ENCODE measurements at regions not wholly inside any gene's neighbourhood (a gene's known extent, or its start where the extent isn't known, plus 50 kb on each side); places are given as distances from the start of the nearest gene placed in this dataset.
A peak's percentile ranks its signal among the peaks of the same experiment; 100 is the strongest.

- DNase-seq: no peak
These were observed 161.7 kb upstream of the DUSP10 start for GRCh38 chr1:221903594-221903993.

- no peak for DNase-seq
These were observed 161.1 kb upstream of the DUSP10 start for GRCh38 chr1:221902961-221903360.

- no peak for DNase-seq
These were observed 158.8 kb upstream of the DUSP10 start for GRCh38 chr1:221900678-221901077.

- DNase-seq: no peak
These were observed 155.4 kb upstream of the DUSP10 start for GRCh38 chr1:221897321-221897721.

- DNase-seq: no peak
These were observed 150.5 kb upstream of the DUSP10 start for GRCh38 chr1:221892301-221892830.

- DNase-seq: no peak
These were observed 149.8 kb upstream of the DUSP10 start for GRCh38 chr1:221891708-221892107.

- no peak for DNase-seq
These were observed 146.9 kb upstream of the DUSP10 start for GRCh38 chr1:221888801-221889200.

GRCh38 chr1:221888218-221888617, 146.3 kb upstream of the DUSP10 start:
- DNase-seq: no peak

GRCh38 chr1:221887758-221888157, 145.9 kb upstream of the DUSP10 start:
- no peak for DNase-seq

GRCh38 chr1:221887415-221887746, 145.5 kb upstream of the DUSP10 start:
- no peak for DNase-seq

- DNase-seq: no peak
These were observed 145.0 kb upstream of the DUSP10 start for GRCh38 chr1:221886743-221887414.

- DNase-seq: no peak
These were observed 144.4 kb upstream of the DUSP10 start for GRCh38 chr1:221886311-221886710.

- no peak for DNase-seq
These were observed 142.9 kb upstream of the DUSP10 start for GRCh38 chr1:221884821-221885220.

- DNase-seq: no peak
These were observed 140.1 kb upstream of the DUSP10 start for GRCh38 chr1:221881805-221882581.

- no peak for DNase-seq
These were observed 138.3 kb upstream of the DUSP10 start for GRCh38 chr1:221880182-221880581.

- DNase-seq: no peak
These were observed 136.2 kb upstream of the DUSP10 start for GRCh38 chr1:221878134-221878533.

GRCh38 chr1:221877311-221877710, 135.4 kb upstream of the DUSP10 start:
- no peak for DNase-seq

GRCh38 chr1:221875004-221875330, 133.1 kb upstream of the DUSP10 start:
- no peak for DNase-seq

GRCh38 chr1:221874285-221875003, 132.6 kb upstream of the DUSP10 start:
- DNase-seq: no peak

GRCh38 chr1:221873673-221874072, 131.8 kb upstream of the DUSP10 start:
- DNase-seq: no peak

GRCh38 chr1:221871056-221871455, 129.2 kb upstream of the DUSP10 start:
- no peak for DNase-seq

GRCh38 chr1:221869779-221870178, 127.9 kb upstream of the DUSP10 start:
- no peak for DNase-seq

- peak; percentile 32 for DNase-seq
These were observed 126.9 kb upstream of the DUSP10 start for GRCh38 chr1:221868593-221869303.
